COLO668 (cell line): ENCODE measurements at regions not wholly inside any gene's neighbourhood (a gene's known extent, or its start where the extent isn't known, plus 50 kb on each side); places are given as distances from the start of the nearest gene placed in this dataset.
"Not testable (repeated sequence)": the region's sequence is repeated elsewhere in the genome, so short reads cannot be mapped to it uniquely, and the experiment has no call there.

ENCODE experiments used
- DNase-seq: peaks from one replicate; lab custom pipeline; 2025; ENCODE audit not compliant: unreplicated experiment; lab: John Stamatoyannopoulos, UW

DNA sequence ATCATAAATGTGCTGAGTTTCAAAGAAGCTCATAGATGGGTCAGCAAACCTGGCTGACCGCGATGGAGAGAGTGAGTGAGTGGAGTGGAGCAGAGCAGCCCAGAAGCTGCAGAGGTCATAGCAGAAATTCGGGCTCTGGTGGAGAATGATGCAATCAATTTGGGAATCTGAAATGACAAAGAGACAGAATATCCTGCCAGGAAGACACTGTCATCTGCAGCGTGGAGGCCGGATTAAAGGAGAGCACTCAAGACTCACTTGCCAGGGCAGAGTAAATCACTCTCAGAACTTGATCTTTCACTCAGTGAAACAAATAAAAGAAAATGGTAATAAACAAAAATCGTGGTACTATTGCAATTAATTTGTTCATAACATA, 109.6 kb upstream of the RREB1 start:
- no peak for DNase-seq

DNA sequence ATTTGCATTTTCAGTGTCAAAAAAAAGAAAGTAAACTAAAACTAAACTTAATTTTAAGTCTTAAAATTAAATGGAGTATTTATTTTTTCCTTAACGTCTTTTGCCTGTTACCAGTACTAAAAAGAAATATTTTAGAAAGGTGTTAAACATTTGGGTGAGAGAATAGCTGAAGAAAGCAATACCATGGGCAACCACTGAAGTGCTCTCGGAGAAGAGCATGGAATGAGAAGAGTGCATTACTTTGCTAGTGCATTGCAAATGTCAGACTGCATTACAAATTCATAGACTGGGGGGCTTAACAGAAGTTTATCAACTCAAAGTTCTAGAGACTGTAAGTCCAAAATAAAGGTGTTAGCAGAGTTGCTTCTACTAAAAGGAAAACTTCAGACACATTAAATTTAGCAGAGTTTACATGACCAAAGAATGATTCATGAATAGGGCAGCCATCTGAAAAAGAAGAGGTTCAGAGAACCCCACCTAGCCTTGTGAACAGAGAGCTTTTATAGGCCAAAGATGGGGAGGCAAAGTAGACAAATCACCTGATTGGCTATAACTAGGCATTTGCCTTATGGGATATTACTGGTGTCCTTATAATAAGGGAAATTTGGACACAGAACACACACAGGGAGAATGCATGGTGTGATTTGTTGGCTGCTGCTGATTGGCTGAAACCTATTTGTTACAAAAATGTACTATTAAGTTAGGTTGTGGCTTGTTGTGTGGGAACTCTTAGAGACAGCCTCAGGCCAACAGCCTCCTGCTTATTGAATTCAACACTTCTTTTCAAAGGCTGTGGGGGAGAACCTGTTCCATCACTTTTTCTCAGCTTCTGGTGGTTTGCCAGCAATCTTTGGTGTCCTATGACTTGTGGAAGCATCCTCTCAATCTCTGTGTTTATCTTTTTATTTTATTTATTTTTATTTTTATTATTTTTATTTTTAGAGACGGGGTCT, 106.7 kb upstream of the RREB1 start:
- DNase-seq = no peak

DNA sequence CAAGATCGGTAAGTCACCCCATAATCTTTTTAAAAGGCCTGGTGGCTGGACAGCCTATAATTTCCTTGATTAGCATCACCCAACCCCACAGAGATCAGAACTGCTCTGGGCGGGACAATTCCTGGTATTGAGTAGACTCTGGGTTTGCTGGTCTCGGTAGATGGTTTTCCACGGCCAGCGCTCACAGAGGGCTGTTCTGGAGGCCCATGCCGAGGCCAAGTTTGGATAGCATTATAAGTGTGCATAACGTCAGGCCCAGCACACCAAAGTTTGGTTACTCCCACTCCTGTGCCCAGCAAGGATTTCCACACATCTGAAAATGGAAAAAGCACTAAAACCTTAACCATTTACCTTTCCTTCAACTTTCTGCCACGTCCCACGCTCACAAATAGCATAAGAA, 104.7 kb upstream of the RREB1 start:
- no peak for DNase-seq

DNA sequence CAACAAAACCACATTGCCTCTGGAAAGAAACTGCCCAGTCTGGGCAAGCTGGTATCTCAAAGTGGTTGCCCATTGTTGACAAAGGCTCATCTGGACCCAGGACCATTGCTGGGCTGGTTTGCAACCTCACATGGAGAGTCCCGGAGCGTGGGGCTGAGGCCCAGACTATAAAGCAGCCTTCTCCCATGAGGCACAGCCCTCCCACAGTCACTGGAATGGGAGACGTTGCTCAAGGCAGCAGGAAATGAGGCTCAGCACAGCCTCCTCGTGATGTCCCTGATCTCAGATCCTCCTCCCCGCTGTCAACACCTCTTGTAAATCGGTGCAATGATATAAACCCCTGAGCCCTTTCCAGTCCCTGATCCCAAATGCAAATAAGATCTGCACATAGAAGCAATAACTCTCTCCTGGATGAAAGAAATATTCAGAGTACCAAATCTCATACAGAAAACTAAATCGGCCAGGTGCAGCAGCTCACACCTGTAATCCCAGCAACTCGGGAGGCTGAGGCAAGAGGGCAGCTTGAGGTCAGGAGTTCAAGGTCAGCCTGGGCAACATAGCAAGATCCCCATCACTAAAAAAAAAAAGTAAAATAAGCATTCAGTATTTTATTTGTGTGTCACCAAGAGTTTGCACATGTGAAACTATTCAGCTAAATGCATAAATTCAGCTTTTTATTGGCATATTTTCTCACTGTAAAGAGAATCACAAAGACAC, 103.0 kb upstream of the RREB1 start:
- no peak for DNase-seq

DNA sequence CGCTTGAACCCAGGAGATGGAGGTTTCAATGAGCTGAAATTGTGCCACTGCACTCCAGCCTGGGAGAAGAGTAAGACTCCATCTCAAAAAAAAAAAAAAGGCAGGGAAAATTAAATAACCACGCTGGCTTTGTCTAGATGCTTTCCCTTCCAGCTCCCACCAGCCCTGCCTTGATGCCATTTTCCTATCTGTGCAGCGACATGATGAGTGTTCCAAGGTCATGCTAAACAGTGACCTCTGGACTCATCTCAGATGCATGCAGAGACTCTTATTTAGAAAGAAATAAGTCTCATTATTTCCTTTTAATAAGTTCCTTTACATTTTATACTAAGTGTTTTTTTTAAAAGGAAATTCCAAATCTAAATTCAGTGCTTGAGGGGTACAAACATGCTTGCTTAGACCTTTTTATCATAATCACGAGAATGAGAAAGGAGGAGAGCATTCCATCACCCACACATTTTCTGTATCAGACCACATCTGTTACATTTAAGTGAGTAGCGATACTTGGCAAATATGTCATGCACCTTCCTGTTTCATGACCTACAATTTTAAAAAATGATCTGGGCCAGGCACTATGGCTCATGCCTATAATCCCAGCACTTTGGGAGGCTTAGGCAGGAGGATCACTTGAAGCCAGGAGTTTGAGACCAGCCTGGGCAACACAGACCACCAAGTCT, 101.1 kb upstream of the RREB1 start:
- DNase-seq = no peak

DNA sequence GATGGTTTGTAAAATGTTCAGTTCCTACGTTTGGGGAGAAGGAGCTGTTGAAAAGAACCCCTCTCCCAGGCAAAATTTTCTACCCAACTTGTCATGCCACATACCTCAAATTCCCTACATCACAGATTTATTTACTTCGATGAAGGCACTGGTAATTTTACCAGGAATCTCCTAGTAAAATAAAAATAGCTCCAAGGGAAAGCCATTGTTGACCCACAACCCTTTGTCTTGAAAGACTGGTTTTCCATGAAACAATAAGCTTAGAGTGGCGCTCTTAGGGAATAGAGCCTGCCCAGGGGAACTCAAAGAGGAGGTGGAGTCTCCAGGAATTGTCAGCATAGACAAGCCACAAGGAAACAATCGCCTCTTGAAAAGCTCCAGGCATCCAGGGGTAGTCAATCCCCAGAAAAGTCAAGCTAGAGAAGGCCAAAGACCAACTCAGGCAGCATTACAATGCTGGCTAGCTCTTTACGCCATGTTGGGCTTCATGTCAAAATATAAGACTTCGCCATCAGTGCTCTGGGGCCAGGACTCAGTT, 99.2 kb upstream of the RREB1 start:
- no peak for DNase-seq

DNA sequence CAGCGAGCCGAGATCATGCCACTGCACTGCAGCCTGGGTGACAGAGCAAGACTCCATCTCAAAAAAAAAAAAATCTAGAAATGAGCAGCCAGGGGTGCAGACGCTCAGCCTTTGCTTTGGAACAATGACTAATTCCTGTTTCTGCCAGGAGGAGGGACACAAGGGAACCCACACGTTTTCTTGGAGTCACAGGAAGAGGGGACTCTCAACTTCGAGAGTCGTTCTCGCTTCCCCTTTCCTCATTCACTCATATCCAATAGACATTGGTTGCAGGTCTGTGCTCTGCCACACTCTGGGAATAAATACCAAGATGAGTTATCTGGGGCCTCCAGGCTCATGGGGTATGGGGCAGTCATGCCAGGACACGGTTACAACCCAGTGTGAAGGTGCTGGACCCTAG, 91.5 kb upstream of the RREB1 start:
- no peak for DNase-seq

DNA sequence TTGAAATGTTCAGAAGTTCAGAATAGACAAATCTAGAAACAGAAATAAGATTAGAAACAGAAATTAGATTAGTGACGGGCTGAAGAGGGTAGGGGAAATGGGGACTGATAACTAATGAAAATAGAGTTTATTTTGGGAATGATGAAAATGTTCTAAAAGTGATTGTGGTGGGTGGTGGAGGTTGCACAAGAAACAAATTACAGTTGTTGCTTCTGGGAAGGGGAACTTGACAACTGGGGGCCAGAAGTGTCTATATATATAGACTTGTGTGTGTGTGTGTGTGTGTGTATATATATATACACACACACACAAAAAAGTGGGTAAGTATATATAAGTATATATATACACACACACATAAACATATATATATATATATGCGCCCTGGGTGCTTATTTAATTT, 86.5 kb upstream of the RREB1 start:
- DNase-seq = no peak

DNA sequence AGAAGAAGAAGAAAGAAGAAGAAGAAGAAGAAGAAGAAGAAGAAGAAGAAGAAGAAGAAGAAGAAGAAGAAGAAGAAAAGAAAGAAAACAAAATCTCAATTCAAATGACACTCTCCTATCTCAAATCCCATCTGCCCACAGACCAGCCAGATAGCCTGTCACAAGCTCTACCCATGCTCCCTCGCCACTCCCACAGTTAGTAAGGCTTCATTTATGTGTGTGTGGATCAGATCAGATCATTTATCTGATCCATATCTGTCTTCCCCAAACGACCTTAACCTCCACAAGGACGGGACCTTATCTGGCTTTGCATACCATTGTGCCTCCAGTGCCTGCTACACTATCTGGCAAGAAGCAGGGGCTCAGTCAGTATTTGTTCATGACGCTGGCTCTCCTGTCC, 81.9 kb upstream of the RREB1 start:
- DNase-seq = no peak

DNA sequence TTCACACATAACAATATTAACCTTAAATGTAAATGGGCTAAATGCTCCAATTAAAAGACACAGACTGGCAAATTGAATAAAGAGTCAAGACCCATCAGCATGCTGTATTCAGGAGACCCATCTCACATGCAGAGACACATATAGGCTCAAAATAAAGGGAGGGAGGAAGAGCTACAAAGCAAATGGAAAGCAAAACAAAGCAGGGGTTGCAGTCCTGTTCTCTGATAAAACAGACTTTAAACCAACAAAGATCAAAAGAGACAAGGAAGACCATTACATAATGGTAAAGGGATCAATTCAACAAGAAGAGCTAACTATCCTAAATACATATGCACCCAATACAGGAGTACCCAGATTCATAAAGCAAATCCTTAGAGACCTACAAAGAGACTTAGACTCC, 78.8 kb upstream of the RREB1 start:
- DNase-seq = not testable (repeated sequence)

DNA sequence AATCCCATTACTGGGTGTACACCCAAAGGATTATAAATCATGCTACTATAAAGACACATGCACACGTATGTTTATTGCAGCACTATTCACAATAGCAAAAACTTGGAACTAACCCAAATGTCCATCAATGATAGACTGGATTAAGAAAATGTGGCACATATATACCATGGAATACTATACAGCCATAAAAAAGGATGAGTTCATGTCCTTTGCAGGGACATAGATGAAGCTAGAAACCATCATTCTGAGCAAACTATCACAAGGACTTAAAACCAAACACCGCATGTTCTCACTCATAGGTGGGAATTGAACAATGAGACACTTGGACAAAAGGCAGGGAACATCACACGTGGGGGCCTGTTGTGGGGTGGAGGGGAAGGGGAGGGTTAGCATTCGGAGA, 76.8 kb upstream of the RREB1 start:
- DNase-seq = not testable (repeated sequence)

DNA sequence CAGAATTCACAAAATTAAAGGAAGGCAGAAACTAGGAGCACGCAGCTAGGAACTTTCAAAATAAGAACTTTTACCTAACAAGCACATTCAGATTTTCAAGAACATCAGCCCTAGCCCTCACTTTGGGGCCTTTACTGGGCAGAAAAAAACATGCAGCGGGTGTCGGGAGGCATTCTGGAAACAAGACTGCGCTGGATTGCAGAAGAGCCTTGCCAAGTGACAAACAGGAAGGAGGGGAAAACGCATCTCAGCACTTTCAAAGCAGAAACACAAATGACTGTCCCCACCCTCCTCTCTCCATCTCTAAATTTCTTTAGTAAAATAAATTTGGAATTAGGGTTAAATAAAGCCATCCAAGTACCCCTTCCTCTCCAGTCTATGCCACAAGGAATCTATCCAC, 74.6 kb upstream of the RREB1 start:
- no peak for DNase-seq

DNA sequence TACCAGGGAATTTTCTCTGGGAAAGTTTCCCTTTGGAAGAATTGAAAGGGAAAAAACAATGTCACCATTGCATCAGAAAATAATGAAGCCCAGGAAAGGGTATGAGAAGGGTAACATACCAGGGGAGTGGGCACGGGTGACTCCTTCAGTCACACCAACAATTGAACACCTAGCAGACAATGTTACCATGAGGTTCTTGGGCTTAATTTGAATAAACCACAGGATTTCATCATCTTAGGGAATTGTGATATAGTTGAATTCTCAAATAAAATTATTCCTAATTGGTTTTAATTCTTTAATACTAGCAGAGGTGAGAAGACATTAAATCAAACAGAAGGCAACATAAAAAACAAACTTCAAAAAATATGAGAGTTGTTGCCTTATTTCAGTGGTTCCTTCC, 73.7 kb upstream of the RREB1 start:
- DNase-seq = no peak

DNA sequence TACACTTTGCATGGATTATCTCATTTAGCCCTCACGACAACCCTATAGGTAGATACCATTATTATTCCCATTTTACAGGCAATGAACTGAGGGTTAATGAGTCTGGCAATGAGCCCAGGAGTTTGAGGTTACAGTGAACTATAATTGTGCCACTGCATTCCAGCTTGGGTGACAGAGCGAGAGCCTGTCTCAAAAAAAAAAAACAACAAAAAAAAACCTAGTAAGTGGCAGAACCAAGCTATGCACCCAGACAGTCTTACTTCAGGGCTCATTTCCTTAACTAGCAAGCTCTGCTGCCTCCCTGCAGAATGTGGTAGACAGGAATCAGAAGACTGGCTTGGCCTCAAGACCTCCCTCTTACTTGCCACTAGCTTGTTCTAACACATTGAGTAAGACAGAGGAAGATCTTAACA, 71.9 kb upstream of the RREB1 start:
- DNase-seq = no peak

DNA sequence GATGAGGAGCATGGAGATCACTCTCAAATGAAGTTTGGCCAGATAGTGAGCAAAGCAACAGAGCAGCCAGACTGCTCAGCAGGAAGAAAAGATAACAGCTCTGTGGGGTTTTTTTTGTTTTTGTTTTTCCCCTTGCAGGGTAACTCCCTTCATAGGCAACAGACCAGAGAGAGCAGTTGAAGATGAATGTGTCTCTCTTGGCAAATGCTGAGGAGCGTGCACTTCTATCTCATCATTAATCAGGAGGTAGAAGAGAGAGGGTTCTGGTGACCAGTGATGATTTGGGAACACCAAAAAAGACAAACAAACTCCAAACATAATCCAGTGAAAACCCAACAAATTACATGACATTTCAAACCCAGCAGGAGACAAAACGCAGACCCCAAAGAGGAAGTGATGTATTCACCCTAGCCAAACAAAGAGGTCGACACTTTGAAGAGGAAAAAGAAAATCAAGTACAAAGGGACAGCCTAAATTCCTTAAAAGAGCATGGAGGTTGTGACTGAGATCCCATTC, 66.2 kb upstream of the RREB1 start:
- no peak for DNase-seq

DNA sequence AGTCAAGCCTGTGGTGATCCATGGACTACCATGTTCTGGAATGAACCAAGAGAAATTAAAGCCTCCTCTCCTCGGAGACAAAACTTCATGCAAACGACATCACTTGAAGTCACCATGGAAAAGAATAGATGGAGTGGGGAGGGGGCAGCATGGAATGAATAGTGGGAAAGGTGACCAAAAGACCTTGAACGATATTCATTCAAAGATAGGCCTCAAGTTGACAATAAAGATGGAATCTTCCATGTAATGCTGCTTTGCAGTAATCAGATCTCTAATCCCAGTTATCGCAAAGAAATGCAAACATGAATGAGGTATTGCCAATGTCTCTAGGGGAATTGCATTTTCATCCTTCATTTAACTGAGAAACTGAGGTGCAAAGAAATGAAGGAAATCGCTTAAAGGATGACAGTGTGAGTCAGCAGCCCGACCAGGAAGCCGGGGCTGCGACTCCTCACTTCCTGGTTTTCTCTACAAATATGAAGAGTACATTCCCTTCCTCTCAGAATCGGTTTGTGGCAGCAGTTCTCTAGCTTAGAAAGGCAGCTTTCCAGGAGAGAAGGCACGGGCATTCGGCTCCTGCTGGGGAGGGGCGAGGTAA, 65.6 kb upstream of the RREB1 start:
- DNase-seq = no peak

DNA sequence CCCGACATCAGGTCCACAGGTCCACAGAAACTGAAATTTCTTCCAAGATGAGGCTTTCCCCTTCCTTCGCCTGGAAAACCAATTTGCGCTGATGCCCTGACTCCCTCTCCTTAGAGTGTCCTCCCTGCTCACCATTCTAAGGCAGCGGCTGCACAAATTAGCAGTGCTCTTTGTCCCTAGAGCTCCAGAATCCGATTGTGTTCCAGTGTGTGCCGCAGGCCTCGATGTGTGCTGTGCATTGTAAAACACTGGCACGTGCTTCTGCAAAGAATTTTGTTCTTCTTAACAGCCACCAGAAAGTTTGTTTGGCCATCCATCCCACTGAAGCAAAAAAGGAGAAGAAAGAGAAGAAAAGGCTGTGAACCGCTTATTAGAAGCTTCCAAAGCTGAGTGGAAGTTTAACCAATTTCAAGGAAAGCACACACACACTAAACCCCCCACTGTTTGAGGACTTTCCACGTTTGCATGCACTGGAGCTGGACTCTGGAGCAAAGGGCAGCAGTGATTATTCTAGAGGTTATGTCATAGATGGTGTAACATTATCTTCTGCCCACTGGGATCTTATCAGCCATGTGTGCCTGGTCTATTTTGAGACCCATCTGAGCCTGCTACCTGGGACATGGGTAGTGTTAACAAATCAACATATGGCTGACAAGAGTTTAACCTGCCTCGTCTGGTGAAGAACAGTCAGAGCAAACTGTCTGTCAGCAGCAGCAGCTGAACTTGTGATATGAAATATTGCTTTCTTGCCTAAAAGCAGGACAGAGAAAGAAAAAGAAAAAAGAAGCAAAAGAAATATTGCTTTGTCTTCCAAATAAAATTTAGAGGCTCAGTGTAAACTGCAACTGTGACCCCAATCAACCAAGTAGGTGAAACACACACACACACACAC, 64.9 kb upstream of the RREB1 start:
- DNase-seq = peak; percentile 2

DNA sequence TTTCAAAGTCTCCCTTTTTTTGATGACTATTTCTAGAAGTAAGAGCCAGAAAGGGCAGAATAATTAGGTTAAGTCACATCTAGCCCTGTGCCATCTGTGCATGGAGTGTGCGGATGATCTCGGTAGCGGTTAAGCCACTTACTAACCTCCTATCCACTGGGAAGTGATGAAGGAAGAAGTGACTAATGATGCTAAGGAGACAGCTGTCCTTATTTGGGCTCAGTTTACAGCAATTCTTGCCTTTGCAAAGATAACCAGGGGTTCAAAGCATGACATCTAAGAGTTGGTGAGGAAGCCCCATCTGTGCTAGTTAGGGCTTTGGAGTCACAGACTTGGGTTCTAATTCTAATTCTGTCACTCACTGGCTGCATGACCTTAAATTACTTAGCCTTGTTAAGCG, 62.4 kb upstream of the RREB1 start:
- no peak for DNase-seq

DNA sequence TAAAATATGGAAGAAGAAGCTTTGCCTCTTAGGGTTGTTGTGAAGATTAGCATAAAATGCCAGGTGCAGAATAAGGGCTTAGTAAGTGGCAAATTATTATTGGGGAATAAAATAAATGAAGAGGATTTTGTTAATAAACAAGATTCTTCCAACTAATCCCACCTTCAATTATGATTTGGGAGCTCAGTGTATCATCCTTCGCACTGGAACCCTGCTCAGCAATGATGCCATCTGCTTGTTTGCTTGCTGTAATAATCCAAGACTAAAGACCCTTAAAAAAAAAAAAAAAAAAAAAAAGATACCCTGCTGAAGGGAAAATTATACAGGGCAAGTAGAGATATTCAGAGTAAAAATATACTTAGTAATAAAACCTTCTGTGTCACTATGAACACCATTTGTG, 62.0 kb upstream of the RREB1 start:
- no peak for DNase-seq

DNA sequence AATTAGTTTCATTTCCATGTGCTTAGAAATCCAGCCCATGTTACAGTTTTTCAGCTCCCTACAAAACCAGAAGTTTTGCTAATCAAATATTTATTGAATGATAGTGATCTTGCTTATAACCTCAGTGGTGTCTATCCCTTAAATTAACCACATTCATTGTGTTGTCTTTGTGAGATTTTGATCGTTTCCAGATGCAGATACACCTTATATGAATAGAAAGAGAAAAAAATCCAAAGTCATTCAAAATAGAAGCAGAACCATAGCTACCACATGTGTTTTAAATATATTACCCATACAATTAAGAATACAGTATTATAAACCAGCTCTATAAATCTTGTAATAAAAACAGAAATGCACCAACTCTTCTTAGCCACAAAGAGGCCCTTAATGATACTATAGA, 60.6 kb upstream of the RREB1 start:
- no peak for DNase-seq
